ENCODE measurements at regions not wholly inside any gene's neighbourhood (a gene's known extent, or its start where the extent isn't known, plus 50 kb on each side); places are given as distances from the start of the nearest gene placed in this dataset.

DNA sequence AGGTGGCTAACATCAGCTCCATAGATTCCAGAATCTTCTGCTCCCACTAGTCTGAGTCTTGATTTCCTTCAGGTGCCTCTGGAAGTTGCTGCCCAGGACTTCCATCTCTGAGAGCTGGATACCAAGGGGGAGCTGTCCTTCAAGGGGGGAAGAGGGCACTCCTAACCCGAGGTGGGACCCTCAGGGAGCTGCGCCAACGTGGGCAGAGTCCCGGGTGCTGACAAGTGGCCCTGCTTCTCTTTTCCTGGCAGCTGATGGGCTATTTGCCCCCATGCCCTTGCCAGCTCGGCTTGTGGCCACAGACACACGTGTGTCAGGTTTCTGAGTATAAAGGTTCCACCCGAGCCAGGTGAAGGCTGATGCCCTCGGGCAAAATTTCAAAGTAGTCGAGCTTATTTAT lies 272.5 kb downstream of the TTC8 start:
- TF ChIP-seq, protein P1, sequence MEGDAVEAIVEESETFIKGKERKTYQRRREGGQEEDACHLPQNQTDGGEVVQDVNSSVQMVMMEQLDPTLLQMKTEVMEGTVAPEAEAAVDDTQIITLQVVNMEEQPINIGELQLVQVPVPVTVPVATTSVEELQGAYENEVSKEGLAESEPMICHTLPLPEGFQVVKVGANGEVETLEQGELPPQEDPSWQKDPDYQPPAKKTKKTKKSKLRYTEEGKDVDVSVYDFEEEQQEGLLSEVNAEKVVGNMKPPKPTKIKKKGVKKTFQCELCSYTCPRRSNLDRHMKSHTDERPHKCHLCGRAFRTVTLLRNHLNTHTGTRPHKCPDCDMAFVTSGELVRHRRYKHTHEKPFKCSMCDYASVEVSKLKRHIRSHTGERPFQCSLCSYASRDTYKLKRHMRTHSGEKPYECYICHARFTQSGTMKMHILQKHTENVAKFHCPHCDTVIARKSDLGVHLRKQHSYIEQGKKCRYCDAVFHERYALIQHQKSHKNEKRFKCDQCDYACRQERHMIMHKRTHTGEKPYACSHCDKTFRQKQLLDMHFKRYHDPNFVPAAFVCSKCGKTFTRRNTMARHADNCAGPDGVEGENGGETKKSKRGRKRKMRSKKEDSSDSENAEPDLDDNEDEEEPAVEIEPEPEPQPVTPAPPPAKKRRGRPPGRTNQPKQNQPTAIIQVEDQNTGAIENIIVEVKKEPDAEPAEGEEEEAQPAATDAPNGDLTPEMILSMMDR (IDR thresholded peaks at IDR 0.05): no peak
- TF ChIP-seq POLR2AphosphoS5 (IDR thresholded peaks at IDR 0.05): no peak
- TF ChIP-seq POLR2A (IDR thresholded peaks at IDR 0.05; ENCODE audit: low read depth): no peak

Data from esophagus muscularis mucosa (tissue), 3 donors.